DND-41 (cell line): ENCODE measurements at regions not wholly inside any gene's neighbourhood (a gene's known extent, or its start where the extent isn't known, plus 50 kb on each side); places are given as distances from the start of the nearest gene placed in this dataset.

ENCODE experiments used
- CTCF ChIP-seq: IDR thresholded peaks from 2 replicates; pipeline ENCODE4 v1.5.1; 2012; ENCODE audit warnings: borderline replicate concordance, low read length, moderate library complexity, mild to moderate bottlenecking; ENCODE audit not compliant: poor library complexity, severe bottlenecking; ENCODE audit errors: extremely low read depth
- EZH2 ChIP-seq: IDR thresholded peaks from 3 replicates; pipeline ENCODE4 v1.6.1; 2012; ENCODE audit warnings: borderline replicate concordance, low read depth, mild to moderate bottlenecking, moderate library complexity, low read length, inconsistent platforms; ENCODE audit not compliant: severe bottlenecking

- TF ChIP-seq CTCF (no peak), EZH2 (no peak)
Observed at GRCh38 chr12:114285554-114285953, 120.4 kb downstream of the TBX5 start.
